Activated gamma-delta T cell (primary cell): ENCODE measurements at regions not wholly inside any gene's neighbourhood (a gene's known extent, or its start where the extent isn't known, plus 50 kb on each side); places are given as distances from the start of the nearest gene placed in this dataset.

ENCODE experiments used
- DNase-seq: peaks from one replicate; lab custom pipeline; 2025; lab: John Stamatoyannopoulos, UW

- no peak for DNase-seq
These were observed 147.7 kb upstream of the TBL1X start for GRCh38 chrX:9317176-9317575.

- no peak for DNase-seq
These were observed 146.6 kb upstream of the TBL1X start for GRCh38 chrX:9318213-9318612.

GRCh38 chrX:9318766-9319165 is 146.1 kb upstream of the TBL1X start:
- no peak for DNase-seq

- DNase-seq, result no peak
These were observed 143.9 kb upstream of the TBL1X start for GRCh38 chrX:9320940-9321339.

GRCh38 chrX:9324676-9325075 is 140.2 kb upstream of the TBL1X start:
- no peak for DNase-seq

GRCh38 chrX:9326369-9326768 is 138.5 kb upstream of the TBL1X start:
- DNase-seq, result no peak

GRCh38 chrX:9327086-9327746 is 137.6 kb upstream of the TBL1X start:
- DNase-seq, result no peak

GRCh38 chrX:9327747-9328145 is 137.1 kb upstream of the TBL1X start:
- no peak for DNase-seq

GRCh38 chrX:9329056-9329455 is 135.8 kb upstream of the TBL1X start:
- DNase-seq, result no peak

GRCh38 chrX:9330249-9330982 is 134.4 kb upstream of the TBL1X start:
- no peak for DNase-seq

- DNase-seq, result no peak
These were observed 130.8 kb upstream of the TBL1X start for GRCh38 chrX:9333873-9334560.

GRCh38 chrX:9335251-9335650 is 129.6 kb upstream of the TBL1X start:
- no peak for DNase-seq

GRCh38 chrX:9336456-9336855 is 128.4 kb upstream of the TBL1X start:
- DNase-seq, result no peak

GRCh38 chrX:9337046-9337445 is 127.8 kb upstream of the TBL1X start:
- DNase-seq, result no peak

GRCh38 chrX:9338986-9339385 is 125.9 kb upstream of the TBL1X start:
- no peak for DNase-seq

GRCh38 chrX:9339603-9340491 is 125.0 kb upstream of the TBL1X start:
- no peak for DNase-seq

GRCh38 chrX:9340598-9341290 is 124.1 kb upstream of the TBL1X start:
- no peak for DNase-seq

GRCh38 chrX:9341291-9342201 is 123.3 kb upstream of the TBL1X start:
- peak; percentile 10 for DNase-seq

GRCh38 chrX:9342561-9343051 is 122.3 kb upstream of the TBL1X start:
- peak; percentile 28 for DNase-seq

- no peak for DNase-seq
These were observed 120.9 kb upstream of the TBL1X start for GRCh38 chrX:9343971-9344370.
